SK-N-SH (cell line): ENCODE measurements at regions not wholly inside any gene's neighbourhood (a gene's known extent, or its start where the extent isn't known, plus 50 kb on each side); places are given as distances from the start of the nearest gene placed in this dataset.

ENCODE experiments used
- CTCF ChIA-PET: fragments of 300-600, 350-600 bp; formaldehyde crosslinking; extraction: SDS; loops from one replicate; lab custom pipeline; 2021; lab: Yijun Ruan, JAX
- POLR2A ChIA-PET: fragments of 350-600 bp; sonication (Branson Sonifier 250); formaldehyde crosslinking; extraction: SDS; loops from one replicate; lab custom pipeline; 2020; ENCODE audit warnings: antibody characterized with exemption, inconsistent platforms; lab: Yijun Ruan, JAX
- DNase-seq: peaks from one replicate; pipeline ENCODE4 v3.0.0; 2012
- H2AFZ ChIP-seq: fragments of 200-600 bp; sonication (generic); 2 replicates; pipeline ENCODE4 v1.8.1; 2016; ENCODE audit warnings: antibody characterized with exemption, mild to moderate bottlenecking, low read depth
- H3F3A ChIP-seq: fragments of 200-600 bp; sonication (generic); replicated peaks from 2 replicates; pipeline ENCODE3; 2016; ENCODE audit warnings: antibody characterized with exemption, mild to moderate bottlenecking; ENCODE audit not compliant: insufficient read depth
- H3K27ac ChIP-seq, 2 experiments: fragments of 200-500 bp in 1 of 2; fragments of 200-600 bp in 1 of 2; sonication (Bioruptor generic) in 1 of 2; sonication (generic), shearing (Covaris generic) in 1 of 2; 2 replicates each; pipeline versions ENCODE4 v1.5.1 to v1.6.1; 2014 to 2016; ENCODE audit warnings: low read depth in 2 of 2, inconsistent platforms in 1 of 2, low read length in 1 of 2, mild to moderate bottlenecking in 1 of 2, mixed read lengths in 1 of 2
- H3K27me3 ChIP-seq: fragments of 200-600 bp; sonication (generic), shearing (Covaris generic); 2 replicates; pipeline ENCODE4 v1.6.1; 2016; ENCODE audit warnings: mixed run types; ENCODE audit not compliant: insufficient read depth
- H3K36me3 ChIP-seq, 2 experiments: fragments of 200-500 bp in 1 of 2; fragments of 200-600 bp in 1 of 2; sonication (Bioruptor generic) in 1 of 2; sonication (generic) in 1 of 2; replicated peaks in 1 of 2; 2 replicates each; pipeline versions ENCODE3 to v1.5.1; 2014 to 2016; ENCODE audit warnings: low read length in 1 of 2, mild to moderate bottlenecking in 1 of 2; ENCODE audit not compliant: insufficient read depth in 2 of 2, control insufficient read depth in 1 of 2
- H3K4me1 ChIP-seq, 2 experiments: fragments of 200-500 bp in 1 of 2; fragments of 200-600 bp in 1 of 2; sonication (Bioruptor generic) in 1 of 2; sonication (generic), shearing (Covaris generic) in 1 of 2; 2 replicates each; pipeline versions ENCODE4 v1.5.1 to v1.6.1; 2014 to 2016; ENCODE audit warnings: low read depth in 1 of 2, low read length in 1 of 2, mixed run types in 1 of 2; ENCODE audit not compliant: insufficient read depth in 2 of 2, control insufficient read depth in 1 of 2
- H3K4me2 ChIP-seq: fragments of 200-600 bp; sonication (generic), shearing (Covaris generic); 2 replicates; pipeline ENCODE4 v1.6.1; 2017; ENCODE audit warnings: mixed run types
- H3K4me3 ChIP-seq, 2 experiments: fragments of 200-500 bp in 1 of 2; fragments of 200-600 bp in 1 of 2; sonication (Bioruptor generic) in 1 of 2; sonication (generic), shearing (Covaris generic) in 1 of 2; 2 replicates each; pipeline versions ENCODE4 v1.5.1 to v1.8.1; 2014 to 2016; ENCODE audit warnings: low read depth in 2 of 2, inconsistent platforms in 1 of 2, low read length in 1 of 2, mild to moderate bottlenecking in 1 of 2, mixed read lengths in 1 of 2, moderate library complexity in 1 of 2
- H3K79me2 ChIP-seq: fragments of 200-600 bp; sonication (generic); 2 replicates; pipeline ENCODE4 v1.8.1; 2017; ENCODE audit warnings: mild to moderate bottlenecking; ENCODE audit not compliant: insufficient read depth
- H3K9ac ChIP-seq: fragments of 200-600 bp; sonication (generic); 2 replicates; pipeline ENCODE4 v1.6.1; 2017; ENCODE audit warnings: mixed run types
- H3K9me2 ChIP-seq: fragments of 200-600 bp; sonication (generic); 2 replicates; pipeline ENCODE4 v1.6.1; 2017; ENCODE audit warnings: mixed run types
- H3K9me3 ChIP-seq: fragments of 200-600 bp; sonication (generic); 2 replicates; pipeline ENCODE4 v1.6.1; 2017; ENCODE audit warnings: mixed run types, mild to moderate bottlenecking, moderate library complexity
- H4K20me1 ChIP-seq: fragments of 200-600 bp; sonication (generic); 2 replicates; pipeline ENCODE4 v1.6.1; 2017; ENCODE audit warnings: mild to moderate bottlenecking, mixed run types; ENCODE audit not compliant: insufficient read depth
- CHD2 ChIP-seq: fragments of 150-350 bp; IDR thresholded peaks from 2 replicates; pipeline ENCODE4 v1.6.1; 2018; ENCODE audit warnings: low read length; ENCODE audit not compliant: partially characterized antibody
- ELF1 ChIP-seq: IDR thresholded peaks from 2 replicates; pipeline ENCODE4 v1.4.0; 2012
- FOXM1 ChIP-seq: IDR thresholded peaks from 2 replicates; pipeline ENCODE4 v1.4.0; 2012; ENCODE audit warnings: low read depth, mild to moderate bottlenecking
- RAD21 ChIP-seq: IDR thresholded peaks from 2 replicates; pipeline ENCODE4 v1.6.1; 2012; ENCODE audit warnings: mild to moderate bottlenecking, low read length
- REST ChIP-seq: IDR thresholded peaks from 2 replicates; pipeline ENCODE4 v1.6.1; 2012; ENCODE audit warnings: mild to moderate bottlenecking, low read depth, low read length, moderate library complexity
- TAF1 ChIP-seq: IDR thresholded peaks from 2 replicates; pipeline ENCODE4 v1.6.1; 2012; ENCODE audit warnings: low read depth, mild to moderate bottlenecking, low read length, moderate library complexity, borderline replicate concordance
- USF1 ChIP-seq: IDR thresholded peaks from 2 replicates; pipeline ENCODE4 v1.4.0; 2012; ENCODE audit warnings: low read depth, borderline replicate concordance
- WGBS: methylation state at CpG from one replicate; pipeline ENCODE4 v1.1.6; 2017; ENCODE audit warnings: low lambda C conversion rate; 5-methylcytosine and 5-hydroxymethylcytosine counted together
- TF ChIP-seq, protein P1 (sequence below): IDR thresholded peaks from 2 replicates; pipeline ENCODE4 v1.4.0; 2012; ENCODE audit warnings: low read depth
- TF ChIP-seq, protein P2 (sequence below): IDR thresholded peaks from 2 replicates; pipeline ENCODE4; 2012

GRCh38 chr4:79223993-79224776 is 101.7 kb downstream of the NAA11 start:
- Histone ChIP-seq H3K9ac (no peak overlapping the region), H3K27me3 (no peaks in the 10 kb centered on the region), H3F3A (no peaks in the 10 kb centered on the region), H2AFZ (no peak overlapping the region), H3K4me1 (peaks cover 0 to 2% of the 10 kb centered on the region in 2 experiments; a peak in 1 of 4 replicates), H3K27ac (no peak overlapping the region), H3K4me2 (no peak overlapping the region), H3K4me3 (no peak overlapping the region), H3K79me2 (no peaks in the 10 kb centered on the region)
- WGBS: 64% methylated on average over 5 of the region's 5 CpGs
- DNase-seq: no peak
- CTCF ChIA-PET: no interaction called here
- TF ChIP-seq, protein P1, sequence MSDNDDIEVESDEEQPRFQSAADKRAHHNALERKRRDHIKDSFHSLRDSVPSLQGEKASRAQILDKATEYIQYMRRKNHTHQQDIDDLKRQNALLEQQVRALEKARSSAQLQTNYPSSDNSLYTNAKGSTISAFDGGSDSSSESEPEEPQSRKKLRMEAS: no peak
- TF ChIP-seq, all 33 proteins: peak for 0
- no peaks in the 10 kb centered on the region for H4K20me1 ChIP-seq
- POLR2A ChIA-PET: interaction anchor here (0.6 kb wide), 1 partner anchor 72 kb away, joined by 3 read pairs; no protein-coding TSS in a partner anchor
- no peaks in the 10 kb centered on the region for H3K9me3 ChIP-seq
- no peaks in the 10 kb centered on the region for H3K9me2 ChIP-seq
- no peaks in the 10 kb centered on the region for H3K36me3 ChIP-seq

DNA sequence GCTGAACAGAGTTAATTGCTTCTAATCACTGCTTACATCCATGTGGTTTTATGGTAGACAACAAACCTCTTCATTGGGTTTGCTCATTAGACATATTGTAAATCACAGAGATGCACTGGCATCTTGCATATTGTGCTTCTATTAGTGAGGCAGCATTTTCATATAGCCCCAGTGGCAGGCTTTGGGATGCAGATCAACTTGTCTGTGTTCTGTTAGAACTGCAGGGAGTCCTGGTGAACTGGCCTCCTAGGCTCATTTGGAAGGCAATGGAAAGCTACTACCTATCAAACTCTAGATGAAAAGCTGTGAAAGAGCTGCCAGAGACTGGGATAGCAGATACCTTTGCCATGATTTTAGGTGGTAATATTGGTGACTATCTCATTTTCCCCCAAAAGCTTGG is 108.8 kb downstream of the NAA11 start:
- POLR2A ChIA-PET: no interaction called here
- no peaks in the 10 kb centered on the region for H3K9me3 ChIP-seq
- H3K9me2 ChIP-seq: no peaks in the 10 kb centered on the region
- H3K4me3 ChIP-seq: no peak overlapping the region
- no peak overlapping the region for H3K27ac ChIP-seq
- no peaks in the 10 kb centered on the region for H3K27me3 ChIP-seq
- no peak for TF ChIP-seq RAD21
- TF ChIP-seq, protein P1: no peak
- no peak for TF ChIP-seq ELF1
- no peak for TF ChIP-seq CHD2
- TF ChIP-seq FOXM1: no peak
- TF ChIP-seq REST: no peak
- TF ChIP-seq, protein P2, sequence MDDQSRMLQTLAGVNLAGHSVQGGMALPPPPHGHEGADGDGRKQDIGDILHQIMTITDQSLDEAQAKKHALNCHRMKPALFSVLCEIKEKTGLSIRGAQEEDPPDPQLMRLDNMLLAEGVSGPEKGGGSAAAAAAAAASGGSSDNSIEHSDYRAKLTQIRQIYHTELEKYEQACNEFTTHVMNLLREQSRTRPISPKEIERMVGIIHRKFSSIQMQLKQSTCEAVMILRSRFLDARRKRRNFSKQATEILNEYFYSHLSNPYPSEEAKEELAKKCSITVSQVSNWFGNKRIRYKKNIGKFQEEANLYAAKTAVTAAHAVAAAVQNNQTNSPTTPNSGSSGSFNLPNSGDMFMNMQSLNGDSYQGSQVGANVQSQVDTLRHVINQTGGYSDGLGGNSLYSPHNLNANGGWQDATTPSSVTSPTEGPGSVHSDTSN: no peak
- TF ChIP-seq USF1: no peak
- TF ChIP-seq TAF1: no peak
- TF ChIP-seq, all 33 proteins: peak for 0
- H3F3A ChIP-seq: no peaks in the 10 kb centered on the region
- no peaks in the 10 kb centered on the region for H4K20me1 ChIP-seq
- no peak overlapping the region for H3K4me2 ChIP-seq
- no peaks in the 10 kb centered on the region for H3K79me2 ChIP-seq
- no peaks in the 10 kb centered on the region for H3K4me1 ChIP-seq
- no peak overlapping the region for H2AFZ ChIP-seq
- no peaks in the 10 kb centered on the region for H3K36me3 ChIP-seq
- no peak for DNase-seq
- no peak overlapping the region for H3K9ac ChIP-seq
- CTCF ChIA-PET: no interaction called here
